Iris pigment epithelial cell (primary cell): ENCODE measurements at regions not wholly inside any gene's neighbourhood (a gene's known extent, or its start where the extent isn't known, plus 50 kb on each side); places are given as distances from the start of the nearest gene placed in this dataset.
"Not testable (repeated sequence)": the region's sequence is repeated elsewhere in the genome, so short reads cannot be mapped to it uniquely, and the experiment has no call there.

Experiments
- DNase-seq: peaks from one replicate; pipeline ENCODE4 v3.0.0-alpha.2; 2011; ENCODE audit warnings: low read depth

- DNase-seq, result no peak
Observed at GRCh38 chr18:10120622-10121021, 206.8 kb downstream of the VAPA start.

GRCh38 chr18:10121028-10121427, 207.2 kb downstream of the VAPA start:
- DNase-seq, result no peak

GRCh38 chr18:10121786-10122515, 208.1 kb downstream of the VAPA start:
- peak; percentile 90 for DNase-seq

DNA sequence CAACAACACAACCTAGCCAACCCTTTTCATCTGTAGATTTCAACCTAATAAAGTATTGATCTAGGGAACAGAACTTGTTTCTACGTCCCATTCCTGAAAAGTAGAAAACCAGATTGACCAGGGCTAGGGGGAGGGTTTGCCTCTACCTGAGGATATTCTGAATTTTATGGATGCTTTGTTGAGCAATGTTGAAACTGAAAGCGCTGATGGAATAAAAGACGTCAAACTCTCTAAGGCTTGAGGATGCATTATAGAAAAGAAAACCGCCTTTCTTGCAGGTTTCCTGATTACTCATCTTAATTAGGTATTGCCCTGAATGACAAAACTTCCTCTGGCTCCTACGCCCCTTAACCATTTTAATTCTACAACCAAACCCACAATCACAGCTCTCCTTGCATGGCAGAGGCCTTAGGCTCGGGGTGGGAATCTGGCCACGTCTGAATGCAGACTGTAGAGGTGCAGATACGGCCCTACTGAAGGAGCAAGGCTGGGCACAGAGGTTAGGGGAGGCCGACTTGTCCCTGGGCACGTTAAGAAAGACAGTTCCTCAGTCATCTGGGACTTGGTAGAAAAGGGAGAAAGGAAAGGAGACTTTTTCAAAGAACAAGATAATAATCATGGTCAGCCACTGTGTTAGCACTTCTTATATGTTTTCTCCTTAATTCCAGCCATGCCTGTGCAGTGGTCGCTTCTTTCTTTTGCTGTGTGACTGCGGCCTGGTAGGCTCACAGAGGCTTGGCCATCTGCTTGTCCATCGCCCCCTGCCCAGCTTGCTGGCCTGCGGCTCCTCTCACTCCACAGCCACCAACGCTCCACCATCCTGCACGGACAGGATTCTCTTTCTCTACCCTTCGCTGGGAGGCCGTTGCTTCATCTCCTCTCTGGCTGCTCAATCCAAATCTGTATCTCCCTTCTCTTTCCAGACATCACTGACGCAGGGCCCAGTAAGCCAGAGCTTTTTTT, 209.5 kb downstream of the VAPA start:
- no peak for DNase-seq

DNA sequence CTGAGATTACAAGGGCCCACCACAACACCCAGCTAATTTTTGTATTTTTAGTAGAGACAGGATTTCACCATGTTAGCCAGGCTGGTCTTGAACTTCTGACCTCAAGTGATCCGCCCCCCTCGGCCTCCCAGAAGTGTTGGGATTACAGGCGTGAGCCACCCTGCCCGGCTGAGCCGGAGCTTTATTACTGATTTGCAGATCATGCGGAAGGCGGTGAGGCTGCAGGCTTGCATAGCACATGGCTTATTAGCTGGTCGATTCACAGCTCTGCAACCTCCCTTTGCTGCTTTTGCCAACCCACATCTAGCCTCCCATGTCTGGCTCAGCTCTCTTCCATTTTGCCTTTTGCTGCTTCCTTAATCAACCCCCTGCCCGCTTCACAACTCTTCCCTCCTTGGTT, 210.3 kb downstream of the VAPA start:
- no peak for DNase-seq

DNA sequence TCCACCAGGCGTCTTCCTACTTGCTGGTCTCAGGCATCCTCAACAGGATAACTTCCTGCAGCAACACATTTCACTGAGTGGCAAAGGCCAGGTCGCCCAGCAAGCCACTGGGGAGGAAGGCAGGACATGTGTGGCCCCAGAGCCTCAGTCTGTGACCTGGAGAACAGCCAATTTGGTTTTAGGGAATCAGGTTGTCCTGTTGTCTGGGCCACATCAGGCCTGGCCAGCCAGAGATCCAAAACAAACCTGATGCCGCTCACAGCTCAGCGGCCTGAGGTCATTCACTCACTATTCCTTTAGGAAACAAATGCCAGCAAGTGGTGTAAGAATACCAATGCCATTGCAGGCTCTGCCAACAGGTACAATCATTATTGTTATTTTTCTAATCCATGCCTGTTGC, 210.7 kb downstream of the VAPA start:
- DNase-seq, result no peak

DNA sequence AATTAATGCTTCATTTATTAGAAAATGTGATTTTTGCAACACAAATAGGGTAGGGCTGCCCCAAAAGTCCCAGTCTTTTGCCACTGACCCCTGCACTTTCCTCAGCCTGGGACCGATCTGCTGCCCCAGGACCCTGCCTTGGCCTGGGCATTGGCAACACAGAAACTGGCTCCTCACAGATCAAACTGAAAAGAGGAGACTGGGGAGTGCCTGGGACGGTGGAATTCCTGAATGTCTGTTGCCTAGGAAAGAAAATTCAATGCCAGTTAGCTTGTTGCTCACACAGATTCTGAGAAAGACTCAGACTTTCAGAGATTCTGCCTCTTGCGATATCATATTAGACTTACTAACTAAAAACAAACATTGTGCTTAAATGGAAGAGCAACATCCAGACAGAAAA, 211.2 kb downstream of the VAPA start:
- DNase-seq, result no peak

DNA sequence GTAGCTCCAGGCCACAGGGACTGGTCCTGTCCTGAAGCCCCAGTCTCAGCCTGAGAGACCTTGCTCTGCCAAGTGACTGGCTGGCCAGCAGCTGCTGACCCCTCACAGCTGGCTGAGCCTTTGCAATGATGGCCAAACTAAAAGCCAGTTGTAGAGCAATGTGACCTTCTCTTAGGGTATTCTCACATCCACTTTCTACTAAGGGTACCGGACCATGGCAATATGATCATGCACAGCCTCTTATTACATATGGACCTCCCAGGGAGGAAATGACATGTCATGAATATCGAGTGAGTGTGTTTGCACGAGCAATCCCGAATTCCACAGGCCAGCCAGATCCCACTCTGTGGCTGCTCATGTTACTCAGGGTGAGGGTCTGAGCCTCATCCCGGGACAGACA, 213.9 kb downstream of the VAPA start:
- DNase-seq, result no peak

DNA sequence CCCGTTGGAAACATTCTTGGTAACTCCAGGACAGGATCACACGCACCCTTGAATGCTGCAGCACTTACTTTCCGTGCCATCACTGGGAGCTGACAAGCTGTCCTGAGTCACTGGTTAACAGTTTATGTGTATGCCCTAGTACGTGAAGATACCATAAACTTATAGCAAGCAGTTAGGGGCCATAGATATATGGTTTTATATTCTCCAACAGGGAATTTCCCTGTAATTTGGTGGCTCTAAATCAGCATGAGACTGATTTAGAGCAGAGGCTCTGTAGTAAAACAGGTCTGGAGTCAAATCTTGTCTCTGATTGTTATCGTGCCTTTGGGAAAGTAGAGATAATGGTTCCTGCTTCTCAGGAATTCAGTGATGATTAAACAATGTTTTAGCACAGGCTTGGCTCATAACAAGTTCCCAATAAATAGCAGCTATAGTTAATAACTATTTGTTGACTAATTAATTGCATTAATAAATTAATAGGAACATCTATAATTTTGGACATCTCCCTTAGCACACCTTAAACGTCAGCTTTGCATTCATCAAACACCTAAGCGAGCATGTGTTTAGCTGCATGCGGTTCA, 215.2 kb downstream of the VAPA start:
- DNase-seq, result no peak

GRCh38 chr18:10130606-10131005, 216.8 kb downstream of the VAPA start:
- DNase-seq, result no peak

DNA sequence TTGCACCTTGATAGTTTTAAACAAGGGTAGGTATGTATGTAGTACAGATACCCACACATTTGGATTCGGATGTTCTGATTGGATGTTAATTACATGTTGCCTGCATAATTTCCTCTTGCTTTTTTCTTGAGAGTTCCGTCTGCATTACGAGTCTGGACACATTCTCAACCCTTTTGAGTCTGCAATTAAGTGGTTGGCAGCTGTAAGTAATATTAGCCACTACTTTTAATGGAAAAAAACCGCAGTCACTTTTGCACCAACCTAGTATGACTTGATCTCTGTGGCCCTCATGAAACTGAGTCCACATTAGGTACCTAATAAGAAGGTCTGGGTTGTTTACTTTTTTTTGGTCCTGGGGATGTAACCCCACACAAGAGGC, 217.3 kb downstream of the VAPA start:
- no peak for DNase-seq

GRCh38 chr18:10131460-10132395, 217.9 kb downstream of the VAPA start:
- DNase-seq, result no peak

GRCh38 chr18:10133516-10133915, 219.7 kb downstream of the VAPA start:
- no peak for DNase-seq

DNA sequence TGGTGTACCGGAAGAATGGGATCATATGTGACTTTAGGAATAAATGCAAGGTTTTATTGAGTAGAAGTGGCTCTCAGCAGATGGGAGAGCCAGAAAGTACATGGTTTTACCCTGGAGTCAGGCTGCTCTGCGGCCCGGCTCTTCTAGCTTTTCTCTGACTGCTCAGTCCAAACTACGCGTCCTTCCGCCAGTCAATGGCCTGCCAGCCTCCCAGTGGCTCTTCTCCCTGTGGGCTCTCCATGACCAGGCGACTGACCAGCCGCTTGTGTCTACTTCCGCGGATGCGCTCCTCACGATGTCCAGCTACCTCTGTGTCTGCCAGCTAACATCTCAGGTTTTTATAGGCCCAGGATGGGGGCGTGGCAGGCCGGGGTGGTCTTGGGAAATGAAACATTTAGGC, 220.4 kb downstream of the VAPA start:
- DNase-seq, result no peak

DNA sequence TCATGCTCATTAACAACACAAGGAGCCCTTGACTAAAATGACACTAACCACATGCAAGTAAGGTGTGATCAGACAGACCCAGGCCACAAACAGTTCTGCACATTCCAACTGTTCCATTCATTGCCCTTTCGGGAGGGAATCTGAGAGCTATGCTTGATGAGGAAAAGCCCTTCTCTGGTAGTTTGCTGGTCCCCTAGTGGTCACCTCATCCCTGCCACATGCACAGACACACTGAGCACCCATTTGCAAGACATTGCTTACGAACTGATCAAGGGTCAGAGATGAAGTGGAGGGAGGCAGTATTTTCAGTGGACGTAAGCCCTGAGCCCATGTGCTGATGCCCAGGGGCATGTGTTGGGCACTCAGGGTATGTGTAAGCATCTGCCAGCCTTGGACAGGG, 220.9 kb downstream of the VAPA start:
- not testable (repeated sequence) for DNase-seq

DNA sequence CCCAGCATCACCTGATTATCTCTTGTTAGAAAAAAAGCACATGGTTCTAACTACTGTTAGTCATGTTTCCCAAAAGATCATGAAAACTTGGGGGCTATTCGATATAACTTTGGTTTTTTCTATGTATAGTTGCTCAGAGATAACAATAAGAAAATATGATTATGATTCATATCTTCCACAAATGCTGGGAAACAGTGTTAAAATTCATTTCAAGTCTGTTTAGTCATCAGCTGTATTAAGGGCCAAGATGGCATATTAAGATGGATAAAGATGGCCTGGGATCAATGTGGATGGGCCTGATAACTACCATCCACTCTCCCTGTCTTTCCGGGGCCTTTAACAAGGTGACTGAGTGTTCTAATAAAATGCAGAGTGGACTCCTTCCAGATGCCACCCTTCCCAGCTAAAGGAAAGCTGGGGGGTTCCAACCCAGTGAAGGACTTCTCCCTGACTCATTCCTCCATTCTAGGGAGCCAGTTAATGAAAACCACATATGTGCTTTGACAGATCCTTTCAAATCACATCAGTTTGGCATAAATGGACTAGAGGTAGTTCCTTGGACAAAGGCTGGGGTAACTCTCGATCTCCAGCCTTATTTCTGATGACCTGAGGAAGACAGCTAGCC, 221.6 kb downstream of the VAPA start:
- DNase-seq, result peak; percentile 13

DNA sequence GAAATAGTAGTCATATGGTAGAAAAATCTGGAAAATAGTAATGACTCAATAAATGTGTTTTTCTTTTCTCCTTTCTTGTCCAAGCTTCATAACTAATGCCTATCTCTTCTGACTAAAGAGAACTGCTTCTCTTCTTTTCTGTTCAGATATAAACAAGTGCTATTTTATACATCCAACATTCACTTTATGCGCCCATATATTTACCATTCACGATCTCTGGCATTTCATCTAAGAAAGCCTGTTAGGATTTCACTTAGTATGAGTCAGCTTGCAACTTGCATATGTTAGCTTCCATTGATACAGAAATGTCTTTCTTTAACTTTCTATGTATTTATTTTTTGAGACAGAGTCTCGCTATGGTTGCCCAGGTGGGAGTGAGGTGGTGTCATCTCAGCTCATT, 224.9 kb downstream of the VAPA start:
- no peak for DNase-seq

DNA sequence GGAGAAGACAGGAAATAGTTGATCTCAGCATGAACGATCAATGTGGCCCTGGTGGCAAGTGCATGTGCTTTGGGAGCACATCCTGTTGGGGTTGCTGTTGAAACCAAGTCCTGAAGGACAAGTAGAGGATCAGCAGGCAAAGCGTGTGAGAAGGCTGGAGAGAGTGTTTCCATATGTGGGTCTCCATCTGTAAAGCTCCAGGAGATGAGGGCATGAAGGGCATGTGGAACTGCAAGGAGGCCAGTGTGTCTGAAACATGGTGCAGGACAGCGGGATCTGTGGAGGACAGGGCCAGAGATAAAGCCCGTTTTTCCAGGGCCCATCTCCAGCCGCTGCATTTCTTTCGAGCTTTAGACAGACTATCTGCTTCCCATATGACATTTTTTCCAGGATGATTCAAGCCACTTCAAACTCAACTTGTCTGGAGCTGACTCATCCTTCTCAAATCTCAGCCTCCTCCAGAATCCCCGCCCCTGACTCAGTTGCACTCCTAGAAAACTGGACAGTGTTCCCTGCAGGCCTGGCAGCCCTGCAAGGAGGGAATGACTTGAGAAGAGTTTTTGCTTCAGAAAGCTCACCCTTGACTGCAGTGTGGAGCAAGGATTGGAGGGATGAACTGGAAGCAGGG, 226.1 kb downstream of the VAPA start:
- DNase-seq, result peak; percentile 61

- DNase-seq, result peak; percentile 15
Observed at GRCh38 chr18:10140461-10141282, 226.9 kb downstream of the VAPA start.

- no peak for DNase-seq
Observed at GRCh38 chr18:10141559-10141958, 227.7 kb downstream of the VAPA start.
